ENCODE measurements at regions not wholly inside any gene's neighbourhood (a gene's known extent, or its start where the extent isn't known, plus 50 kb on each side); places are given as distances from the start of the nearest gene placed in this dataset.

DNA sequence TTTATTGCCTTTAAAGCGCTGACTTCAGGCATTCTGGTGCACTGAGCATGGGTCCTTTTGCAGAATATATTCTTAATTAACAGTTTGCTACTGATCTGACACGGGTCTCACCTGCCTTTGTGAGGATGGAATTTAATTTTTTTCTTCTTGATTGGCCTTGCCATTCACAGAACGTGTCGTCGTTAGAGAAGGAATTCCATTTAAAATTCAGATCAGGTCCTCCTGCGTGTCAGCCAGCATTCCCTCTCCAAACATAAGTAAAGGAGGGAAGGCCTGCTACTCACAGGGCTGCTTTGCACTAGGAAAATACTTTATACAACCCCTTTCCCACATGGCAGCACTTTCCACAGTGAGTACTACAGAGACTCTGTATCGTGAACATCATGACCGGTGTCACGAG, 492.7 kb downstream of the NTRK3 start:
- WGBS, 4 donors = 87 to 91% (median 90%) methylated on average over 9 of the region's 9 CpGs
- no peak for TF ChIP-seq POLR2A (IDR thresholded peaks at IDR 0.05)
- TF ChIP-seq, protein P1, sequence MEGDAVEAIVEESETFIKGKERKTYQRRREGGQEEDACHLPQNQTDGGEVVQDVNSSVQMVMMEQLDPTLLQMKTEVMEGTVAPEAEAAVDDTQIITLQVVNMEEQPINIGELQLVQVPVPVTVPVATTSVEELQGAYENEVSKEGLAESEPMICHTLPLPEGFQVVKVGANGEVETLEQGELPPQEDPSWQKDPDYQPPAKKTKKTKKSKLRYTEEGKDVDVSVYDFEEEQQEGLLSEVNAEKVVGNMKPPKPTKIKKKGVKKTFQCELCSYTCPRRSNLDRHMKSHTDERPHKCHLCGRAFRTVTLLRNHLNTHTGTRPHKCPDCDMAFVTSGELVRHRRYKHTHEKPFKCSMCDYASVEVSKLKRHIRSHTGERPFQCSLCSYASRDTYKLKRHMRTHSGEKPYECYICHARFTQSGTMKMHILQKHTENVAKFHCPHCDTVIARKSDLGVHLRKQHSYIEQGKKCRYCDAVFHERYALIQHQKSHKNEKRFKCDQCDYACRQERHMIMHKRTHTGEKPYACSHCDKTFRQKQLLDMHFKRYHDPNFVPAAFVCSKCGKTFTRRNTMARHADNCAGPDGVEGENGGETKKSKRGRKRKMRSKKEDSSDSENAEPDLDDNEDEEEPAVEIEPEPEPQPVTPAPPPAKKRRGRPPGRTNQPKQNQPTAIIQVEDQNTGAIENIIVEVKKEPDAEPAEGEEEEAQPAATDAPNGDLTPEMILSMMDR (IDR thresholded peaks at IDR 0.05) = no peak
- H3K27ac ChIP-seq = no peak overlapping the region
- H3K36me3 ChIP-seq (replicated peaks in 1 of 2) = no peaks in the 10 kb centered on the region
- peaks cover 0 to 14% of the 10 kb centered on the region in 2 donors for H3K4me1 ChIP-seq (replicated peaks in 1 of 2)
- no peak overlapping the region for H3K4me3 ChIP-seq
- DNase-seq = no peak
- intact Hi-C loops (cut with DNase I) = no loop called here
- H3K27me3 ChIP-seq = no peaks in the 10 kb centered on the region
- no peaks in the 10 kb centered on the region for H3K9me3 ChIP-seq (replicated peaks in 1 of 3)

DNA sequence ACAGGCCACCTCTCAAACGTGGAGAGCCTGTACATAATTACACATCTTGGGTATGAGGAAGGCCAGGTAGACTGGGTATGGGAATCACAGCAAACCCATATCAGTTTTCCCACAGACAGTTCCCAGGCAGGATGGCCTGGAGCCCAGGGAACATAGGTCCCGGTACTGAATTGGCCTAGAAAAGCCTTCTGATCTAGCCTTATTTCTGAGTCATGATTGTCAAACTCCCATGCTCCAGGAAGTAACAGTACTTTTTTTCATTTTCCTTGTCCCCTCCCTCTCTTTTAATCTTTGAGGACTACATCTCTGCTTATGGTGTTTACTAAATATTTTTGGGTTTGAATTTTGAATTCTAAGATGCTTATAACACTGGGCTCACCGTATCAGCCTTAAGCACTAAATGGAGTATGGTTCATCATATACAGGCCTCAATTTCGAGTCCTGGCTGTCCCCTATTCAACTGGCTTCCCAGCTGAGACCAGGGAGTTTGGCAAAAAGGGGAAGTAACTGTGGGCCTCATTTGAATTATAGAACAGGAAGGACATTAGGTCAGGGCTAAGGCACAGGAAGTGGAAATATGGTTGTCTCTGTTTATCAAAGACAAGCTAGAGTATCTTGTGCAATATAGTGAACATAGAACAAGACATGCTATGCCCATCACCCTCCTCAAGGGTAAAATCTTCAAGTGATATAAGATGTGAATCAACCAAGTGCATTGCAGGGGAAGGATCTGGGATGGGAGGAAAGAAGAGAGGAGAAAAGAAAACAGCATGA, 494.6 kb downstream of the NTRK3 start:
- intact Hi-C loops (cut with DNase I) = no loop called here
- TF ChIP-seq, protein P1 (IDR thresholded peaks at IDR 0.05) = peak in 3 of 6 experiments; percentile 21 to 31 (median 25)
- TF ChIP-seq POLR2A (IDR thresholded peaks at IDR 0.05) = no peak
- H3K9me3 ChIP-seq (replicated peaks in 1 of 3) = no peaks in the 10 kb centered on the region
- no peaks in the 10 kb centered on the region for H3K27me3 ChIP-seq
- peak in 3 of 7 donors; percentile 31 to 42 (median 33) for DNase-seq
- H3K27ac ChIP-seq = peak overlapping the region in 3 of 5 donors; percentile 9 to 75 (median 48)
- 60 to 66% (median 62%) methylated on average over 3 to 4 of the region's 4 CpGs for WGBS, 4 donors
- peaks cover 0 to 14% of the 10 kb centered on the region in 2 donors for H3K4me1 ChIP-seq (replicated peaks in 1 of 2)
- H3K4me3 ChIP-seq = no peak overlapping the region
- no peaks in the 10 kb centered on the region for H3K36me3 ChIP-seq (replicated peaks in 1 of 2)

DNA sequence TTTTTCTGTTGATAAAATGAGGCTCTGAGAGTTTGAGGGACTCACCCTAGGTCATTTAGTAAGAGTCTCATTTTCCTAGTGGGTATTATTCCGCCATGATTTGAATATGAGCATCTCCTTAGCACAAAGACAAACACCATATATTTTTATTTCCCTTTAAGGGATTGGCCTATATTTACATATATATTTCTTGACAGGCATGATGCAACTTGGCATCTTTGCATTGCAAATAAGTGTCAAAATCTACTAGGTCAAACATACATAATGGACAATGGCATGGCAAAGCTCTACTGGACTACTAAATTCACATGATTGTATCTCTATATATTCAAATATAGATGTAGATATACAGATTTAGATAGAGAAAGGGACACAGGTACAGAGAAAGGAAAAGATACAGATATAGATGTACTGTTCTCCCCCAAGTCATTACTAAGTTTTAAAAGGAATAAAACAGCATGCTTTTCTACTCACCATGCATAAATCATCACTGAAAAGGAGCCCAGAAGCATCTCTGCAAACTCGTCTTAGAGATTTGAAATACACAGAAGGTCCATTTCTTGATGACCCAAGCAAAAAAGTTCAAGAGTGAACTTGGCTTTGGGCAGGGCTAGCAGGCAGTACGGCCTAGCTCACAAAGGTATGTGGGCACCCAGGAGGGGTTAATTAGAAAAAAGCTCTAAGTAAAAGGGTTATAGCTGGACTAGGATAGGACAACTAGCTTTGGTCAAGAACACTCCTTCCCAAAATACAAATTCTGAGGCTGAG, 495.8 kb downstream of the NTRK3 start:
- 83 to 90% (median 85%) methylated on average over 3 of the region's 3 CpGs for WGBS, 4 donors

More for the DNA sequence above, 495.8 kb downstream of the NTRK3 start:
- DNase-seq = no peak
- Histone ChIP-seq H3K27me3 (no peaks in the 10 kb centered on the region), H3K4me3 (no peak overlapping the region), H3K9me3 (replicated peaks in 1 of 3) (no peaks in the 10 kb centered on the region), H3K36me3 (replicated peaks in 1 of 2) (no peaks in the 10 kb centered on the region), H3K4me1 (replicated peaks in 1 of 2) (peaks cover 0 to 14% of the 10 kb centered on the region in 2 donors), H3K27ac (peak overlapping the region in 1 of 5 donors; percentile 75)
- no peak for TF ChIP-seq POLR2A (IDR thresholded peaks at IDR 0.05)
- TF ChIP-seq, protein P1 (IDR thresholded peaks at IDR 0.05) = no peak
- intact Hi-C loops (cut with DNase I) = no loop called here
